GM19372 (cell line): ENCODE measurements at regions not wholly inside any gene's neighbourhood (a gene's known extent, or its start where the extent isn't known, plus 50 kb on each side); places are given as distances from the start of the nearest gene placed in this dataset.
"Not testable (repeated sequence)": the region's sequence is repeated elsewhere in the genome, so short reads cannot be mapped to it uniquely, and the experiment has no call there.

Experiments used
- ATAC-seq: cut with Tn5 transposase; IDR thresholded peaks from one replicate; pipeline ENCODE4 v1.9.1; 2021; ENCODE audit warnings: mild to moderate bottlenecking, low read depth, moderate library complexity; ENCODE audit not compliant: unreplicated experiment

DNA sequence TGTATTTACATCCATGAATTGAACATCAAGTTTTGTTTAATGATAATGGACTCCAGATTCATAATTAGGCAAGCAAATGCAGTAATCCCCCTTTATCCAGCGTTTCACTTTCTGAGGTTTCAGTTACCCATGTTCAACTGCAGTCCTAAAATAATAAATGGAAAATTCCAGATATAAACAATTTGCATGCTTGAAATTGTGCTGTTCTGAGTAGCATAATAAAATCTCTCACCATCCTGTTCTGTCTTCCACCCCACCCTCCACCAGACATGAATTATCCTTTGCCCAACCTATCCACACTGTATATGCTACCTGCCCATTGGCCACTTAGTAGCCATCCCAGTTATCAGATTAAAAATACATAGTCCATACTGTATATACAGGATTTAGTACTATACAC lies 224.5 kb upstream of the CHAC2 start:
- ATAC-seq: no peak

GRCh38 chr2:53536583-53537361 lies 230.8 kb upstream of the CHAC2 start:
- no peak for ATAC-seq

GRCh38 chr2:53535234-53535840 lies 232.3 kb upstream of the CHAC2 start:
- no peak for ATAC-seq

DNA sequence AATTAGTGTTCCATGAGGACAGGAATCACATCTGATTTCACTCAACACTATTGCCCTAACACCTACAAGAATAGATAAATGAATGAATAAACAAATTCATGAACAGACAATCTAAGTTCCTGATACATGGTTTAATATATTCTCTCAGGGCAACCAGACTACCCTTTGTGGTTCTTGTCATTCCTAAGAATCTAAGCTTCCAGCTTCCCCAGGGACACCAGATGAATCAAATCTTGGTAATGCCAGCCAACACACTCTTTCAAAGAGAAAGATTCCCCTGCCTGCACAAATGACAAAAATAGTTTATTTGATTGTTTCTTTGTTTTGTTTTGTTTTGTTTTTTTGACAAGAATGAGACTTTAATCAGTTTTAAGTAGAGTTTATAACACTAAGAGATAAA lies 237.5 kb upstream of the CHAC2 start:
- ATAC-seq: no peak

- no peak for ATAC-seq
Observed at GRCh38 chr2:53527056-53527455, 240.5 kb upstream of the CHAC2 start.

DNA sequence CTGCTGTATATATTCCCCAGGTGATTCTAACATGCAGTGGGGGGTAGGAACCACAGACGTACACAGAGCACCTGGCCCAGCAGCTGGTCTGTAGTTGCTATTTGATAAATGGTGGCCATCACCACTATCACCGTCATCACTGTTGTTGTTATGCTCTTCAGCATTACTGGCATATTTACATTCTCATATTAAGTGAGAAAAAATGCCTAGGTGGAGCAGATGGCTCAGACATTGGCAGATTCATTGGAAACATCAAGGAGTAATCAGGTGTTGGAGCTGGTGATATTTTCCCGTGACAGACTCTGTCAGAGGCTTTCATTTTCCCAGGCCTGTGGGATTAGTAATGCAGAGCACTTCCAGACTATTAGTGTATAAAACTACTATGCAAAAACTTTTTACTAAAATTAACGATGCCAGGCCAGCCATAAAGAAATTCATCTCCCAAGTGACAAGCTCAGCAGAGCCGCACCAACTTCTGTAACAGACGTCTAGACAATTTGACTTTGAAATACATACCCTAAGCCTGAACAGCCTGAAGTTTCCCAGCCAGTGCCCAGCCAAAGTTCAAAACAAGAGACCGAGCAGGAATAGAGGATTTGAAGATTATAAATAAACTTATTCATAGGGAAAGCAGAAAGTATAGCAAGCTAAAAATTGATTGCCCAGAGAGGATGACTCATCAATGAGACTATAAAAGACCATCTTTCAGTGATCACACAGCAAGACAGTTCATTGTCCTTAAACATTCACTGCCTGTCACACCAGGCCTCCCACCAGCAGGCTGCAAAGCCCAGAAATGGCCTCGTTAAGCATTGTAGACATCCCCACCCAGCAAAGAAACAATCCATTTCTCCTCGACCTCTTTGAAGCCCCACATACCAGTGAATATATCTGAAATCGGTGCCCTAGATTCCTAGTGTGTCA lies 247.4 kb upstream of the CHAC2 start:
- no peak for ATAC-seq

DNA sequence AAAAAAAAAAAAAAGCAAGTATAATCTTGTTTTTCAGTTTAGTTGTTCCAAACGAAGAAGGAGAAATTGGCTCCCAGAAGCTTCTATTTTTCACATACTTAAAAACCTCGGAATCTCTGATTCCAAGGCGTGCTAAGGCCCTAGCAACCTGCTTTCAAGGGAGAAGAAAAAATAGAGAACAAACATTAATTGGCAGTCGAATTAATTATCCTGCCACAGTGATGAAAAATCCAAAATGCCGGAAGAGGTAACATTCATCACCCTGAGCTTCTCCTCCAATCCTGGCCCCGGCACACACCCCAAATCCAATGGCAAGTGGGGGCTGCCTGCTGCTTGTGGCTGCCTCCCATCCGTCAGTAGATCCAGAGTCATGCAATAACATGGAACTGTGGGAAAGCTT lies 250.2 kb upstream of the CHAC2 start:
- no peak for ATAC-seq

GRCh38 chr2:53516650-53517049 lies 251.0 kb upstream of the CHAC2 start:
- no peak for ATAC-seq

- ATAC-seq: no peak
Observed at GRCh38 chr2:53515435-53516332, 251.9 kb upstream of the CHAC2 start.

DNA sequence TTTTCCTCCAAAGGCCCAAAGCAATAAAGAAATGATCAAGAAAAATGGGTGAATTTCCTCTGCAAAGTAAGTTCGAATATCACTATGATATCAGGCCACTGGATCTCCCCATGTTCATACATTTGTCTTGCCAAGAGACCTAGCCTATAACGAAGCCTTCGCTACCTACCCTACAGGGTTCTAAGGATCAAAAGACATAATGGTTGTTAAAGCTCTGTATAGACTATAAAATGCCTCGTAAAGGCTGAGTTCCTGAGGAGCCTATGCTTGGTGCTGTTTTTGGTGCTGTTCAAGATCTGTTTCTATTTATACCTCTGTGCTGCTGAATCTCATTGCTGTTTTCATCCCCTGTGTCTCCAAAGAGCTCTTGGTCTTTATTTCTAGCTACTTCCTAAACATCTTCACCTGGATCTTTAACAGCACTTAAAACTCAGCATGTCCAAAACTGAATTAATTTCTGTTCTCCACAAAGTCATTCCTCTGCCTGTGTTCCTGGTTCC lies 254.4 kb upstream of the CHAC2 start:
- ATAC-seq: no peak

DNA sequence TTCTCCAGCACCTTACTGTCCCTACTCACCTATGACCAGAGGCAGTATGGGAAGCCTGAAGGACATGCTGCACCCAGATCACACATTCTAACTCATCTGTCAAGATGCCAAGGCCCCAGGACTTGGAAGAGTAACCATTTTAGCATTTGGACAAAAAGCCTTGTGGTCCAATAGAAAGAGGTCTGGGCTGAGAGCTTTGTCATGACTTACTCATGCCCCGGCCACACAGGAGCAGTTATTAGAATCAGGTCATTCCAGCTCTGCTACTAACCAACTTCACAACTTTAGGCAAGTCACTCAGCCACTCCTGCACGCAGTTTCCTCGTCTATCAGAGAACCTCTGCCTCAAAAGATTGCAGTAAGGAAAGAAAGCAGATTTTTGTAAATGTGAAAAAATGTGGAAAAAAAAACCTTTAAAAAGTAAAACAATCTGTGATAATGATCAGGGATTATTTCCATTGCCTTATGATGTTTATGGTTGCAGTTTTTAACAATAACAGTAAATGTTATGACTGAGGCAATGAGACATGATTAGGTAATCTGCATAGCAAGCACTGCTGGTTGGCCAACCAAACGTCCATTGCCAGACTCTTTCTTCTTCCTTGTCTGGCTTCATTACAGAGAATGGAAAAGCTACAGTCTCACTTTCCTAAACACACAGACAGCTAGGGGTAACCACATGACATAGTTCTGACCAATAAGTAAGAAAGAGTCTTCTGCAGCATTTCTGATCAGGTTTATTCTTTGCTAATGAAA lies 255.4 kb upstream of the CHAC2 start:
- ATAC-seq: no peak

DNA sequence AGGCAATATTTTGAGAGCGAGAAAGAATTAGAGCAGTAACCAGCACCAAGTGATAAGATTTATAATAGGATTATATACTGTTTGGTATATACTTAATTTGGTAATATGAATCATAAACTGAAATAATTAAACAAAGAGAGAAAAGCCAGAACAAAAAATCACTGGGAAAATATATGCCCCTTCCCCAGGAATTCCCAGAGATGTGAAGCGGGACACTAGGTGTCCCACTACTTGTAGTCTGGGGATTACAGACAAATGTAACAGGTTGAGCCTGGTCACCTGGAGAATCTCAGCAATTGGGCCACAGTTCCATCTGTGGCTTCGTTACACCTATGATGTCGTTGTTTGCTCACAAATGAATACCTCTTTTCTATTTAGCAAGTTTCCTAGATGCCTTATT lies 256.1 kb upstream of the CHAC2 start:
- ATAC-seq: no peak

DNA sequence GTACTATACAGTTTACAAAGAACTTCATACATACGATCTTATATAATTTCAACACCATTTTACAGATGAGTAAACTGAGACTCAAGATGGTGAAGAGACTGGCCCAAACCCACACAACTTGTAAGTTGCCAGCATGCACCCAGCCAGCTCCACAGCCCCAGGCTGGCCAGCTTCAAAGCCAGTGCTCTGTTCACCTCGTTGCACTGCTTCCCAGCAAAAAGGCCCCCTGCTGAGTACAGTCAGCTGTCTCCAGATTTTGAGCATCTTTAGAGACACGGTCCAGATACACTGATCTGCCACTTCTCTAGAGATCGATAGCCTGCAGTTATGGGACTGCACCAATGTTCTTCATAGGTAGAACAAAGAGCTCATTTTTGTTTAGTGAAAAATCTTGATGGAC lies 257.2 kb upstream of the CHAC2 start:
- ATAC-seq: no peak

DNA sequence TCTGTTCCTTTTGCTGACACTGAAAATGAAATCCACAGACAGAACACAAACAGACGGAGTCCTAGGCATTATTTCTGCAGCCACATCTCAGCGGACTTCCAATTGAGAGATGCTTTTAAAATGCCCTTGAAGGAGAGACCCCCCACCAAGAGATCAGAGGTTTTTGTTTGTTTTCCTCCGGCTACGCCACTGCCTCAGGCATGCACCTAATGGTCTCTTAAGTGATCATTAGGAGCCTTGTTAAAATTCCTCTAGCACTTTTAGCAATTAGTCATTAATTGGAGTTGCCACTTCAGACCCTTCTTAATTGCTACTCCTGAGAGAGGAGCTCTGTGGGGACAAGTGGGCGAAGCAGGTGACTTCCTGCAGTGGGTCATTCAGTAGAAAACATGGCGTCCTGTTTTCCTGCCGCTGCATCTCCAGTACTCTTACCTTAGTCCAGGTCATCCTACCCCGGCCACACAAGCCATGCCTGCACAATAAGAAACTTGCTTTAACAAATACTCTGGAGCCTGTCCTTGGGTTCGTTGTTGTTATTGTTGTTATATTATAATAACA lies 257.7 kb upstream of the CHAC2 start:
- ATAC-seq: no peak

DNA sequence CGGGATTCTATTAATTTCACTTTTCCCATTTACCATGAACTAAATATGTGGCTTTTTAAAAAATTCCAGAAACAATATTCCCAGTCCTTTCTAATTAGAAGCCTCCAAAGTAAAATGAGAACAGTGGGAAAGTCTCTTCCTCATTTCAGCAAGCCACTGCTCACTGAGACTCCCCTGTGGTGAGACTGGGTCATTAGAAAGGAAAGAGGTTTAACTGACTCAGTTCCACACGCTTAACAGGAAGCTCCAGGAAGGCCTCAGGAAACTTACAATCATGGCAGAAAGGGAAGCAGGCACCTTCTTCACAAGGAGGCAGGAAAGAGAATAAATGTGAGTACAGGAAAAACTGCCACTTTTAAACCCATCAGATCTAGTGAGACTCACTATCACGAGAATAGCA lies 258.9 kb upstream of the CHAC2 start:
- no peak for ATAC-seq

DNA sequence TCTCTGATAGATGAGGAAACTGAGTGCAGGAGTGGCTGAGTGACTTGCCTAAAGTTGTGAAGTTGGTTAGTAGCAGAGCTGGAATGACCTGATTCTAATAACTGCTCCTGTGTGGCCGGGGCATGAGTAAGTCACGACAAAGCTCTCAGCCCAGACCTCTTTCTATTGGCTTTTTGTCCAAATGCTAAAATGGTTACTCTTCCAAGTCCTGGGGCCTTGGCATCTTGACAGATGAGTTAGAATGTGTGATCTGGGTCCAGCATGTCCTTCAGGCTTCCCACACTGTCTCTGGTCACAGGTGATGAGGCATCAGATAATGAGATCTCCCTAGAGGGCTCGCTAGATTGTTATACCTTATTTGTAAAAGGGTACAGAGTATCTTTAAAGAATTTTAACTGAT lies 260.5 kb upstream of the CHAC2 start:
- not testable (repeated sequence) for ATAC-seq

DNA sequence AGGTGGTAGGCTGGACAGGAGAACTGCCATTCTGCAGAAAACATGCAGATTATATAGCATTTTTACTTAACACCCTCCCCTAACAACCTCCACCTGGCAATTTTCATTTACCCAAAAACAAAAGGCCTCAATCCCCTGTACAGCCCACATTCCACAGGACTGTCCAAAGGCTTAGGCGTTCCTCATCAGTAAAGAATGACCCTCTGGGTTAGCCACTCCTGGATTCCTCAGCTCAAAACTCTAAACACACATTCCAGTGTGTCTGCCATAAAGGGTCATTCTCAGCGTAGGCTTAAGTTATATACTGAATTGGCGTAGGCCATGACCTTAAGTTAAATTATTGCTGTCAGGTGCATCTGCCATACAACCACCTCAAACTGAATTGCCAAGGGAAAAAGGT lies 261.8 kb upstream of the CHAC2 start:
- ATAC-seq: no peak

DNA sequence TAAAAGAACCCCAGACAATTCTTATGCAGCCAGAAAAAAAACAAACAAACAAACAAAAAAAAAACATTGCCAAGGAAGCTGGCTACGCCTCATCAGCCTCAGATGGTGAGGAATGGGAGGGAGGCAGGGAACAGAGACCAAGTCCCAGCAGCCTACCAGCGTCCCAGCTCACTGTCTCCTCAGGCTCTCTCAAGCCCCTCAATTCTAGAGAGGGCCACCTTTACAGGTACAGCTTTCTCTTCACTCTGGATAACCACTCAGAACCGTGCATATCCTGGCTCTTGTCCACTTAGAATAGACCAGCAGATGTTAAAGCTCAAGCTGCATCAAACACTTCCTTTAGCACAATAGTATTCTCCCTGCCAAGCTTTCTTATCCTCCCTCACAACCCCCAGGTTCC lies 263.1 kb upstream of the CHAC2 start:
- ATAC-seq: no peak

DNA sequence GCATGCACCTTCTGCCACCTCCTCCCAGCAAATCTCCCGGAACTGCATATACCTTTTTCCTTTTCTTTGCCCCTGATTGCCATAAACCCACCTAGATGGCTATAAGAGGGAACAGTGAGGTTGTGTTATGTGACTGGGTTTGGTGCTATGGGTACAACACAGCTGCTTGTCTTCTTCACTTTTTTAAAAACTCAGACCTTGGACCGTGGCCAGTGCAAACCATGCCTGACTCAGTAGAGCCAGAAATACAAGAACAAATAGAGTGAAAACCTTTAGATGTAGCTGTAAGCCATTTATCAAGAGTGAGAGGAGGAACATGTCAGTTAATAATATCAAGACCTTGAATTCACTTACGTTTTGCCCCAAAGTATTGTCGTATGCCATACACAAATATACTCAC lies 267.4 kb upstream of the CHAC2 start:
- no peak for ATAC-seq
